ENCODE measurements at regions not wholly inside any gene's neighbourhood (a gene's known extent, or its start where the extent isn't known, plus 50 kb on each side); places are given as distances from the start of the nearest gene placed in this dataset.

DNA sequence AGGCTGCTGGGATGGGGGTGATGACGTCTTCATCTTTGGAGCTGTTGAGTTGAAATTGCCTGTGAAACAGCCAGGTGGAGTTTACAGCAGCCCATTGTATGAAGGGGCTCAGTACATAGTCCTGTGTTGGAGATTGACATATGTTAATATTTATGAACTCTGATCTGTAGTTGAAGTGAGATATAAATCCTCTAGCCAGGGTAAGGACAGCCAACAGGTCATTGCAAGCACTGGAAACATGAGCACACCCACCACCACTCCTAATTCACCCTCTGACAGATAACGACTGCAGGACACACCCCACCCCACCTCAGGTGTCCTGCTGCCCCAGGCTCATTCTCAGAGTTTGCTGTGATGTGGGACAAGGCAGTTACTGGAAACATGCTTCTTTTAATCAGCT, 112.4 kb upstream of the TRIB2 start:
- TF ChIP-seq EZH2 (IDR thresholded peaks at IDR 0.05; ENCODE audit: borderline replicate concordance, low read depth, low read length, severe bottlenecking): no peak
- TF ChIP-seq CTCF (IDR thresholded peaks at IDR 0.05; ENCODE audit: borderline replicate concordance, extremely low read depth, low read length, poor library complexity, severe bottlenecking): no peak
